ENCODE measurements at regions not wholly inside any gene's neighbourhood (a gene's known extent, or its start where the extent isn't known, plus 50 kb on each side); places are given as distances from the start of the nearest gene placed in this dataset.

DNA sequence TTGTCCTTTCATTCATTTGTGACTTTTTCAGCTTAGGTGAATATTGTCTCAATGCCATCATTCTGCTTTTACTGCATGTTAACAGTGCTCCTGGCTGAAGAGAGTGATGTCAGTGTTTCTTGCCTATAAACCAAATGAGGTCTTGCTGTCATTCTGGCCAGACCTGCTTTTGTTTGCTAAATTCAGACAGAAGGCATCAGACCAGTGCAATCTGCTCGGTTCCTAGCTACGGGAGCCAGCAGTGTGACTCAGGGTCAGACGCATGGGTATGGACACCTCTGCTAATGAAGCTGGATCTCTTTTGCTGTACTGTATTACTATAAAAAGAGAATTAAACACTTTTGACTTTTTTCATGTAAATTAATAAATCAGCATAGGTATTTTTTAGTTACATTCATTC is 178.9 kb downstream of the TMEM182 start:
- TF ChIP-seq, protein P1, sequence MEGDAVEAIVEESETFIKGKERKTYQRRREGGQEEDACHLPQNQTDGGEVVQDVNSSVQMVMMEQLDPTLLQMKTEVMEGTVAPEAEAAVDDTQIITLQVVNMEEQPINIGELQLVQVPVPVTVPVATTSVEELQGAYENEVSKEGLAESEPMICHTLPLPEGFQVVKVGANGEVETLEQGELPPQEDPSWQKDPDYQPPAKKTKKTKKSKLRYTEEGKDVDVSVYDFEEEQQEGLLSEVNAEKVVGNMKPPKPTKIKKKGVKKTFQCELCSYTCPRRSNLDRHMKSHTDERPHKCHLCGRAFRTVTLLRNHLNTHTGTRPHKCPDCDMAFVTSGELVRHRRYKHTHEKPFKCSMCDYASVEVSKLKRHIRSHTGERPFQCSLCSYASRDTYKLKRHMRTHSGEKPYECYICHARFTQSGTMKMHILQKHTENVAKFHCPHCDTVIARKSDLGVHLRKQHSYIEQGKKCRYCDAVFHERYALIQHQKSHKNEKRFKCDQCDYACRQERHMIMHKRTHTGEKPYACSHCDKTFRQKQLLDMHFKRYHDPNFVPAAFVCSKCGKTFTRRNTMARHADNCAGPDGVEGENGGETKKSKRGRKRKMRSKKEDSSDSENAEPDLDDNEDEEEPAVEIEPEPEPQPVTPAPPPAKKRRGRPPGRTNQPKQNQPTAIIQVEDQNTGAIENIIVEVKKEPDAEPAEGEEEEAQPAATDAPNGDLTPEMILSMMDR (IDR thresholded peaks at IDR 0.05), result no peak
- TF ChIP-seq POLR2A (IDR thresholded peaks at IDR 0.05) (no peak), POLR2AphosphoS5 (IDR thresholded peaks at IDR 0.05; ENCODE audit: insufficient read depth in 1 of 2, low read depth in 1 of 2) (no peak)
